CD4-positive, alpha-beta T cell treated with Interleukin-21 for 1 hour (primary cell): ENCODE measurements at regions not wholly inside any gene's neighbourhood (a gene's known extent, or its start where the extent isn't known, plus 50 kb on each side); places are given as distances from the start of the nearest gene placed in this dataset.
"Not testable (repeated sequence)": the region's sequence is repeated elsewhere in the genome, so short reads cannot be mapped to it uniquely, and the experiment has no call there.

Experiments
- DNase-seq: peaks from one replicate; pipeline ENCODE4 v3.0.0-alpha.2; 2020

DNA sequence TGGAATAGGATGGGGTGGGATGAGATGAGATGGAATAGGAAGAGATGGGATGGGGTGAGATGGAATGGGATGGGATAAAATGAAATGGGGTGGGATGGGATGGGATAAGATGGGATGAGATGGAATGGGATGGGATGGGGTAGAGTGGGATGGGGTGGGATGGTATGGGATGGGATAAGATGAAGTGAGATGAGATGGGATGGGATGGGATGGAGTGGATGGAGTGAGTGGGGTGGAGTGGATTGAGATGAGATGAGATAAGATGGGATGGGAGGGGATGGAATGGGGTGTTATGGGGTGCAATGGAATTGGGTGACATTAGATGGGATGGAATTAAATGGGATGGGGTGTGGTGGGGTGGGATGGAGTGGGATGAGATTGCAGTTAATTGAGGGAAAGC lies 279.2 kb upstream of the CDH5 start:
- no peak for DNase-seq

DNA sequence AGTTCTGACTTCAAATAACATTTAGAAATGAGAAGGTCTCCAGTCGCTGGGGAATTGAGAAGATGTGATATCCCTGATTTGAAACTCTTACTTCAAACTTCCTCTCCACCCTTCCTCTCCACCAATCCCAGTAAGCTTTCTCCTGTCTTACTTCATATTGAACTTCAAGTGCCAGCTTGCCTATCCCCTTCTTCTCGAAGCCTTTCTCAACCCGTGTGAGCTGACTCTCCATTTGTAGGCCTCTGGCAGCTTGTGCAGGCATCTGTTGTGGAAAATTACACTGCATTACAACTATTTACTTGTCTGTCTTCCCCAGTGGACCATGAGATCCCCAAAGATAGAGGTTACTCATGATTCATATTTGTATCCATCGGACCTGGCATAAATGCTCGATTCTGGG lies 280.8 kb upstream of the CDH5 start:
- DNase-seq: no peak

DNA sequence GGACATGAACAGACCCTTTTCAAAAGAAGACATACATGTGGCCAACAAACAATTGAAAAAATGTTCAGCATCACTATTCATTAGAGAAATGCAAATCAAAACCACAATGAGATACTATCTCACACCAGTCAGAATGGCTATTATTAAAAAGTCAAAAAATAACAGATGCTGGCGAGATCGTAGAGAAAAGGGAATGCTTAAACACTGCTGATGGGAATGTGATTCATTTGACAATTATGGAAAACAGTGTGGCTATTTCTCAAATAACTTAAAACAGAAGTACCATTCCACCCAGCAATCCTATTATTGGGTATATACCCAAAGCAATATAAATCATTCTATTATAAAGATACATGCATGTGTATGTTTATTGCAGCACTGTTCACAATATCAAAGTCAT lies 281.8 kb upstream of the CDH5 start:
- DNase-seq: not testable (repeated sequence)

DNA sequence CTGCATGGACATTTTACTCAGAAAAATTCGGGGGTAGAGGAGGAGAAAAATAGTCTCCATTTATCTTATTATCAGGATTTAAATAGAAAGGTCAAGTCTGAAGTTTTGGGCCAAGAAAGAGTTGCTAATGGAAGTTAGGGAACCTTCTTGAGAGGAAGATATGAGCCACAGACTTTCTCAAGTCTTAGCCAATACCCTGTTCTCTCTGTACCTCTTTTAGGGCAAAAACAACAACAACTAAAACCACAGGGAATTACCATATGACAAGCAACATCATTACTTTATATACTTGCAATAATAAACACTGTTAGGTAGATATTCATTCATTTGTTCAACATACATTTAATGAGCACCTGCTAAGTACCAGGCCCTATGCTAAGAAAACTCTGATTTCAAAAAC lies 282.2 kb upstream of the CDH5 start:
- no peak for DNase-seq

DNA sequence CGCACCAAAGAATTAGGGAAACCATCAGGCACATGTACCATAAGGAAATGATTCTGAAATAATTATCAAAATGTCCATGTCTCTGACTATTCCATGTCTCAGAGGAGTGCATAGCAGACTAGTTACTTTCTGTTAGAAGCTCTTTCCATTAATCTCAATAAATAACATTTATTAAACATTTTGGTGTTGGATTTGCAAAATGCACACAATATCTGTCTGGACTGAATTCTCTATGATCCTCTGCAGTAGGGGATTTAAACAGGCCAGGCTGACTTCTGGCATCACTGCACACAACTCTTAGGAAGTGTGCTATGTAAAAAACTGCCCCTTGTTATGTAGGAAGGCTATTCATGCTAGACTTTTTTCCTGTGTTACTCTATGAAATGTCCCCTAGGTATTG lies 283.3 kb upstream of the CDH5 start:
- no peak for DNase-seq

DNA sequence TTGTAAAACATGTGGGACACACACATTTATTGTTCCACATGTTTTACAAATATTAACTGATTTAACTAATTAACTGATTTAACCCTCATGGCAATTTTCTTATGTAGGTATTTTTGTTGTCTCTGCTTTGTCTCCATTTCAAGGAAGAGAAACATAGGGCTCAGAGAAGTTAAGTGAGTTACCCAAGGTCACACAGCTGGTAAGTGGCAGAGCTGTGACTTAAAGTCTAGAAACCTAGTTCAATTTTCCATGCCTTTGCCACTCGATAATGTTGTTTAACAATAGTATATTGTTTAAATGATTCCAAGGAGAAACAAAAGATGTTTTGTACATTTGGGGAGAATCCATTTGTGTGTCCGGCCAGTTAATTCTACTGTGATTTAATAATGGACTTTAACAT lies 284.1 kb upstream of the CDH5 start:
- no peak for DNase-seq

DNA sequence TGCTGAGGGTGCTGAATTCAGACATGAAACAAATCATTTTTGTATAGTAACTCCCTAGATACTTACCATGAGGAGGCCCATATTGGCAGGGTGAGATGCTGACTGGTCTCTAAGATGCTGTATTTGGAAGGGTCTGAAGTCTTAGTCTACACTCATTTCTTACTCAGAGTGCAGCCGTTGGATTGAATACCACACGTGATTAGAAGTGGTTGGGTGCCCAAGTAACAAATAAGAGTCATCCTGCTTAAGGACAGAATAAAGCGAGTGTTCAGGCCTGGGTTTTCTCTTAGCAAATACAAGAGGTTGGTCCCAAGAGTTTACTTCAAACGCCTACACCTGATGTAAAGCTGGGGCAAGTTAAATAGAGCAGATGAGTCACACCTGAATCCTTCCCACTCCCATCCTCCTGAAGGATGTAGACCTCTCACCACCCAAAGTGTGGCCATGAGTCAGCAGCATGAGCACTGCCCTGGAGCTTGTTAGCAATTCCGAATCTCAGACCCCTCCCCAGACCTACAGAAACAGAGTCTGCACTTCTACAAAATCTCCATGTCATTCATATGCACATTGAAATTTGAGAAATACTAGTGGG lies 284.6 kb upstream of the CDH5 start:
- no peak for DNase-seq

DNA sequence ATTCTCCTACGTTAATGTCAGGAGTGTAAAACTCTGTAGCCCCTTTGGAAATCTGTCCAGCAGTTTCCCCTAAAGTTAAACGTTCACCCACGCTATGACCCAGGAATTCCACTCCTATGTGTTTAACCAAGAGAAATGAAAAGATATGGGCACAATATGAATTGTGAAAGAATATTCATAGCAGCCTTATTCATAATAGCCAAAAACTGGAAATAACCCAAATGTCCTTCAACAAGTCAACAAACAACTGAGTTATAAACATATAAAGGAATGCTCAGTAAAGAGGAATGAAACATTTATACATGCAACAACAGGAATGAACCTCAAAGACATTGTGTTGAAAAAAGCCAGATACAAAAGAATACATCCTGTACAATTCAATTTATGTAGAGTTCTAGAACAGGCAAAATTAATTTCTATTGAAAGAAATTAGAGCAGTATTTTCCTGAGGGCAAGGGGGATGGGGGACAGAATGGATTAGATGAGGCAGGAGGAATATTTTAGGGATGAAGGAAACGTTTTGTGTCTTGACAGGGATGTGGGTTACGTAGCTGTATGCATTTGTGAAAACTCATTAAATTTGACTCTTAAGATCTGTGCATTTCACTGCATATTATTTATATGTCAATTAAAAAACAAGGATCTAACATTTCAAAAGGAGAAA lies 286.7 kb upstream of the CDH5 start:
- DNase-seq: no peak

DNA sequence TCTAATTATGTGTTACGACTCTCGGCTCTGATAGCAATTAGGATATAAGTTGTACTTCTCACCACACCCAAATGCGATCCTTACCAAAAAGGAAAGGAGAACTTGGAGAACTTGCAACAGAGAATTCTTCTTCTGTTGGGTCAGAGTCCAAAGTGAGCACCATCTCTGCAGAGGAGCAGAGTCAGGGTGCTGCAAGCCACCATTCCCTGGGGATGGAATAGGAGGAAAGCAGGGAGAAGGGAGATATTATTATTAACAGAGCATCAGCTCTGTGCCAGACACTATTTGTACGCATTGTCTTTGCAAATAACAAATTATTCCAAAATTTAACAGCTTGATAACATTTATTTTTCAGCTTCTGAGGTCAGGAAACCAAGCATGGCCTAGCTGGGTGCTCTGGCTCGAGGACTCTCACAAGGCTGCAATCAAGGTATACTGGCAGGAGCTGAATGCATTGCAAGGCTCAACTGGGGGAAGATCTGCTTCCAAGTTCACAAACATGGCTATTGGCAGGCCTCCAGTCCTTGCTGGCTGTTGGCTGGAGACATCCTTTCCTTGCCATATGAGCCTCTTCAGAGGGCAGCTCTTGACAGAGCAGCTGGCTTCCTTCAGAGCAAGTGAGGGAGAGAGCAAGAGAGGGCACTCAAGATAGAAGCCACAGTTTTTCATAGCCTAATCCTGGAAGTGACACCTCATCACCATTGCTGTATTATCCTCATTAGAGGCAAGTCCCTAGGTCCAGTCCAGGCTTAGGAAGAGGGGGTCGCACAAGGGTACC lies 296.2 kb upstream of the CDH5 start:
- DNase-seq: no peak

DNA sequence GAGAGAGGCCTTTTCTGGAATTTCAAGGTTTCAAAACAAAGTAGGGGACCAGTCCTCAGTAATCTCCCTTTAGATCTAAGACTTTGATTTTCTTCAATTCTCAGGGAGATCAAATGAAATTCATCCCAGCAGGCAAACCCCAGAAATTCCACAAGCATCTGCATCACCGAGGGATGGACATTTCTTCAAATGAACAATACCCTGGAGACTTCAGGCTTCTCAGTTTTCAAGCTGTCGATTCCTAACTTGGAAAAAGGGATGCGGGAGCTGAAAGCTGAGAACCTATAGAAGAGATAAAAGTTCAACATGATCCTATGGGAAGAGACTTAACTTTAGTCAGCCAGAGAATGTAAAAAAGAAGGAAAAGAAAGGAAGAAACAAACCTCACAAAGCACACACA lies 296.9 kb upstream of the CDH5 start:
- DNase-seq: no peak

DNA sequence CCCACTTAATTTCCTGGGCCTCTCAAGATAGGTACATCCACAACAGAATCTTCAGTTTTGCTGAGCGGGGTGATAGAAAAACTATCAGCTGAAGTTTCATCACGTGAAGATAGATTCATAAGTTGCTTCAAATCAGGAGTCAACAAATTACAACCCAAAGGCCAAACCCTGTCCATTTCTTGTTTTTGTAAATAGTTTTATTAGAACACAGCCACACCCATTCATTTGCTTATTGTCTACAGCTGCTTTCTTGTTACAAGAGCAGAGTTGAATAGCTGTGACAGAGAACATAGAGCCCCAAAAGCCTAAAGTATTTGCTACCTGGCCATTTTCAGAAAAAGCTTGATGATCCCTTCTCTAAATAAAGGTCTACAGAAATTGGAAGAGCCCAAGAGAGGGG lies 300.1 kb upstream of the CDH5 start:
- DNase-seq: no peak

DNA sequence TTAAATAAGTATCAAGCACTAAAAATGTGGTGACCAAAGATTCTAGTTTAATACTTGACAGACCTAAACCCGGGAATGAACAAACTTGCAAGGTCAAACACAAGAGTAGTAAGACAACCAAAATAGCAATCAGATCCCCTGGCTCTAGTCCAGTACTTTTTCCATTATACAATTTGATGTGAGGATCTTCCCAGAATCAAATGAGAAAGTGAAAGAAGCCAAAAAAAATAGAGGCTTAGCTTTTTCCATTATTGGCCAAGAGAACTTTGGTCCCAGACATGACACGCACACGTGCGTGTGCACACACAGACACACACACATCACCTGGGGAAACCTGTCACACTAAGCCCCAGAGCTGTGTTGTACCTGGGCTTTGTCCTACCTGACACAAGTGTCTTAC lies 300.6 kb upstream of the CDH5 start:
- DNase-seq: no peak

DNA sequence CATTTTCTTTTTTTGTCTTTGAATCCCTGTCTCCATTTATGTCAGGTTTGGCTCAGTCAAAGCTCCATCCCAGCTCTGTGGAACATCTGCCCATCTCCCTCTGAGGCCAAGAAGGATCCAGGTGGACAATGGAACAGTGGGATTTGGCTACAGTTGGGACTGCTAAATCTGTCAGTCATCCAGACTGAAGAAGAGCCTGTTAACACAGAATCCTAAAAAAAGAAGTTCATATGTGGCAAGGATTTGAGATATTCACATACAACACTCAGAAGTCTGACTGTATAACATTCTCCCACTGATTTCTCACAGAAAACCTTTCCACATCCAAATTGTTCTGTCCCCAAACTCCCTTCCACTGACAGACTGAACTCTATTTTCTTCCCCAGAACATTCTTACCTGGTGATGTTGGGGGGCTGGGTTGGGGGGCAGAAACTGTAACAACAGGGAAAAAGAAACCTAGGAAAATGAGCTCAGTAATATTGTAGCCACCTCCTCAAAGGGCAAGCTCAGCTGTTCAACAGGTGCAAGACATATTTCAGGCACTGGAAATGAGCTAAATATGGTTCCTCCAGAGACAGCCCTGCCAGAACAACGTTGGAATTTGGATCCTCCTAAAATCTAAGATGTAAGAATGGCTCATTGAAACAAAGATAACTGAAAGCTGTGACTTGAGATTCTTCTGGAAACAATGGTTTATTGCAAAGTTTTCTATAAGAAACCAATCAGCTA lies 301.5 kb upstream of the CDH5 start:
- DNase-seq: no peak

DNA sequence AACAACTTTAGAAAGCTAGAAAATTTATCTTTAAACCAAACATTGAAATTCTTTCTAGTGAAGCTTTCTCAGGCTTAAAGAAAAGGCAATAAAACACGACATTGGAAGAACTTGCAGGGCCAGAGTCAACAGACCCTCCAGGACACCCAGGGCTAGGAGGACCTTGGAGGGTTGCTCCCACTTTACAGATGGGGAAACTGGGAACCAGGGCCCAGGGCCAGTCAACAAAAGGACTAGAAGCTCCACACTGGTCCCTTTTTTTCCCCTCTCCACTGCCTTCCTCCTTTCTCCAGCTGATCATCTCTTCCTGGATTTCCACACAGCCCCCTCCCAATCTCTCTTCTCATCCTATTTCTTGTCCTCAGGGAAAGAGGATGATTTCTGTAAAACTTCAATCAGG lies 307.7 kb upstream of the CDH5 start:
- no peak for DNase-seq

DNA sequence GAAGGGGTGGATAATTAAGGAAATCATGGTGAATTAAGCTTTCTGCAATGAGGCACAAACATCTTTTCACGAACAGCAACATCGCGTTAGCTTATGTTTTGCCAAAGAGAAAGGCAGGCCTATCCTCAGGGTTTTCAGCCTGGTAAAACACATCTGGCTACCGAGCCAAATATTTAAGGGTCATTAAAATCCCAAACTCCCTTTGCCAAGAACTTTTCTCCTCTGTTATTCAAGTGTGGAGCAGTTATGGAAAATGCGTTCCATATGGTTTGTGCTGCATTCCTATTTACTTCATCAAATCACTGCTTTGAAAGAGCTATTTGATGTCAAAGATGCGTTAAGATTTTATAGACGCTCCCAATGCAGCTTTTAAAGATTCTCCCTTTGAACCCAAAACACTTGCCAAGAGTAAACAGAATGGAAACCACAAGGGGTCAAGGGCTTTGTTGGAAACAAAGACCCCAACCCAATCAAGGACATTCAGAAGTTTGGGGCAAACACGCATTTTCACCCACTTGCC lies 308.3 kb upstream of the CDH5 start:
- no peak for DNase-seq

DNA sequence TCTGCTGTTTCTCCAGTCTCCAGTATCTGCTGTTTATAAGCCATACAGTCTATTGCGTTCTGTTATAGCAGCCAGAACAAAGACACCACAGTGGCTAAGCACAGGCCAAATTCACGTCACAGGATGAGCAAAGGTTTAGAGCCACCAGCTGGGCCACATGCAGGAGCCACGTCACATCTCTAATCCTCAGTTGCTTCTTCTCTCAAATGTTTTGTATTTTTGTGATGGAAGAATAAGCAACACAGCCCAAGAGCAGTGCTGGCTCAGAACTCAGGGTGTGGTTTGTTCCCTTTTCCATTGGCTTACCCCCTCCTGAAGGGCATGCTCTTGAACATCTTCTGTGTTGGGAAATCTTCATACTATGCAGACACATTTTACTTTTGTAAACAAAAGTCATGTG lies 309.4 kb upstream of the CDH5 start:
- DNase-seq: no peak

DNA sequence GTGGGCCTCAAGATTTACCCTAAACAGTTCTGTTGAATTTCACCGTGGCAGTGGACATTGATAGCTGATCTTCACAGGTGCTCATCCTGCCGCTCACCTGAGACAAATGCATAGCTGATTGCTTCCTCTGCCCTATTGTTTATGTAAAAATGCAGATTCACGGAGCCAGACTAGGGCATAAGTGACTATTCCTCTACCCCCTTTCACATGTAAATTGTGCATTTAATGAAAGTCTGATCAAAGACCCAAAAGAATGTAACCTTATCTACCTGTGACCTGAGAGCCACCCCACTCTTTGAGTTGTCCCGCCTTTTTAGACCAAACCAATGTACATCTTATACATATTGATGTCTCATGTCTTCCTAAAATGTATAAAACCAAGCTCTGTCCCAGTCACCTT lies 312.4 kb upstream of the CDH5 start:
- no peak for DNase-seq

DNA sequence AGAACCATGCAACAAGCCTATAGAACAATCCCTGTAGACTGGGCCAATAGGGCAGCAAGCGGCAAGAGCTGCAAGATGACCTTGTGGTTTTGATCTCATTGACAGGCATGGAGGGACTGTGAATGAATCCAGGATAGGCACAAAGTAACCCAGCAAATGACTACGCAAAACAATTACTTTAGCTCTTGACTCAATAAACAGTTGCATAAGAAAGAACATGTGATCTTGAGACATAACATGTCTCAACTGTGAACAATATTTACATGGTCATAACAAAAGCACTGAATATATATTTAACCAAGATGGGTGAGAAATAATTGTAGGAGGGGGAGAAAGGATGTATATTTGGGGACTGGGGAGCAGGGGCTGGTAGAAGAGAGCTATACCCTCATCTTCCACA lies 313.7 kb upstream of the CDH5 start:
- no peak for DNase-seq

DNA sequence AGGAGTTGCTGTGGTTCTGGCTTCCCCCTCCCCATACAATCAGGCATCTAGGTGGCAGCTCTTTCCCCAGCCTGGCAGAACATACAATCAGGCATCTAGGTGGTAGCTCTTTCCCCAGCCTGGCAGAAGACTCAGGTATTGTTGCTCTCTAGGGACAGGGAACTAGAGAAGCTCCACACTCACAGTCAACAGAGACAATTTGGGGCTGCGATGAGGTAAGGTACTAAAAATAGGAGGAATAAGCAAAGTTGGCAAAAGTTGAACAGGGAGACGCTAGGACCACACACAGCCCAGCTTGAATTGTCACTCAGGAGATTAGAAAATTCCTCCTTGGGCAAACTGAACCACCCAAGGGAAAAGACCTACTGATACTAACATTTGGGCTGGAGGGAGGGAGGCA lies 315.5 kb upstream of the CDH5 start:
- DNase-seq: no peak

DNA sequence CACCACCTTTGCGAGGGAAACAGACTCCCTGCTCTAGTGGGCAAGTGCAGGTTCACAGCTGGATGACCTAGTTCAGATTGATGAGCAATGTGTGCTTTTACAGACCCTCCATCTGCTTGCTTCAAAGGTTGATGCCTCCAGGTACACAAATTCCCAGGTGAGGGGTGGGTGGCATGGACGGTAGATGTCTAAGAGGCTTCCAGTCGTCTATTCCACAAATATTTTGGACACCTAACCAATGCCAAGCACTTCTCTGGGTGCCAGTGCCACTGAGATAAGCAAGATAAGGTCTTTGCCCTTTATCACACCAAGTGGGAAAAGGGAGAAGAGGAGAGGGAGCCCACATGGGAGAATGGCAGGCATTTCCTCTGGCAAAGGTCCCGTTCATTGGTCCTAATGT lies 316.6 kb upstream of the CDH5 start:
- no peak for DNase-seq

DNA sequence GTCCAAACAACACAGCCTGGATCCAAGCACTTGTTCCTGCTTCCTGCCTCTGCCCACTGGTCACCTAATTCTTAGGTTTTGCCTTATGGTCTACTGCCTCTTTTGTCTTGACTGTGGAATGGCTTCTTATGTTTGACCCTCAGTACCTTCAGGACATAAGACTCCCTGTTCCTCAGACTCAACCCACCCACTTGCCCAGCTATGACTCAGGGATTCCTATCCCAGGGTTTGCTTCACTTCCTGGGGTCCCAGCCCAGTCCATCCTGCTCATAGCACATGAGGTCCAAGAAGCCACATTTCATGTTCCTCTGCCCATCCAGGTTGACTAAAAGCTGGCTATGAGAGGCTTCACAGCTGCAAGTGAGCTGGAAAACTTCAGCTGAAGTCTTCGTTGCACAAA lies 320.9 kb upstream of the CDH5 start:
- DNase-seq: no peak

DNA sequence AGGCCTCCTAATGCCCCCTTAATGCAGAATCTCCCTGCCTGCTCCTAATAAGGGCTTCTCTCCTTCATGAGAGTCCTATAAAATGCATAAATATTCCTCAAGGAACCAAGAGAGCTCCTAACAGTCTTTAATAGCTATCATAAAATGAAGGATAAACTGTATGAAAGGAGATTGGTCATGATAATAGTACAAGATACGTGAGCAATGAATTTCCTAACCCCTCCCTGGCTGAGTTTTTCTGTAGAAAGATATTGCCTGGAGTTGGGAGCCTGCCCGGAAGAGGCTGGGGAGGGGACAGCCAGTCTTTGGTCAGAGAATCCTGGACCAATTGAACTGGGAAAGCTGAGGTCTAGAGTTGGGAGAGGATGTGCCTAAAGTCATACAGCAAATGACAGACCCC lies 321.9 kb upstream of the CDH5 start:
- no peak for DNase-seq

DNA sequence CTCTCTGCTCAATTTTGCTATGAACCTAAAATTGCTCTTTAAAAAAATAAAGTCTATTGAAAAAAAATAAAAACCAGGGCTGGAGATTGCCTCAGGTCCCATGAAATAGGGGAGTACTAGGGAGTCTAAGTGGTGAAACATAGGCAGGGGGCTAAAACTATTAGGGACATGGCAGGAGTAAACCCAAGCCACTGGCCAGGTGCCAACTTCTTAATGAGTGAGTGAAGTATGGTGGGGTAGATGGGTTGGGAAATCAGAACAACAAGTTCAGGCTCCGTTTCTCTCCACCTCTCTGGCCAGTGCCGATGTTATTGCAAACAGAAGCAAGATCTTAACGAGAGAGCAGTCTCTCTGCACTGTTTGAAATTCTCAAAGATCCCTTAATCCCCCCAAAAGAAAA lies 322.4 kb upstream of the CDH5 start:
- no peak for DNase-seq

DNA sequence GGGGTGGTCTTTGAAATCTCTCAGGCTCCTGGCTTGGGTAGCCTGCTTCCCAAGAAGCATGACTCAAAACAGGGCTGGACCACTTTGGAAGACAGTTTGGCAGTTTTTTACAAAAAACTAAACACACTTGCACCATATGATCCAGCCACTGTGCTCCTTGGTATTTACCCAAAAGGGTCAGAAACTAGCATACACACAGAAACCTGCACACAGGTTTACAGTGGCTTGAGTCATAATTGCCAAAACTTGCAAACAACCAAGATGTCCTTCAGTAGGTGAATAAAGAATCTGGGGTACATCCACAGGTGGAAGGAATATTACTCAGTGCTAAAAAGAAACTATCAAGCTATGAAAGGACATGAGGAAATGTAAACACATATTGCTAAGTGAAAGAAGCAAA lies 323.2 kb upstream of the CDH5 start:
- no peak for DNase-seq
